Transverse colon (tissue), 3 donors: ENCODE measurements at regions not wholly inside any gene's neighbourhood (a gene's known extent, or its start where the extent isn't known, plus 50 kb on each side); places are given as distances from the start of the nearest gene placed in this dataset.

Experiments
- CTCF ChIP-seq, 5 experiments: fragments of 200-600 bp in 3 of 5; fragments of 450-650 bp in 2 of 5; sonication (generic) in 3 of 5; IDR thresholded peaks; 1 replicate in 2 of 5; 2 replicates in 3 of 5; pipeline ENCODE4 v1.5.1; 2016 to 2017; ENCODE audit warnings: antibody characterized with exemption in 5 of 5, inconsistent platforms in 3 of 5, mild to moderate bottlenecking in 2 of 5, moderate library complexity in 1 of 5
- POLR2A ChIP-seq: fragments of 450-650 bp; IDR thresholded peaks from one replicate; pipeline ENCODE4 v1.6.1; 2016; ENCODE audit warnings: antibody characterized with exemption, mild to moderate bottlenecking, moderate library complexity

- TF ChIP-seq CTCF (IDR thresholded peaks at IDR 0.05) (no peak), POLR2A (no peak)
Observed at GRCh38 chr12:13505224-13505623, 308.7 kb downstream of the EMP1 start.
